ENCODE measurements at regions not wholly inside any gene's neighbourhood (a gene's known extent, or its start where the extent isn't known, plus 50 kb on each side); places are given as distances from the start of the nearest gene placed in this dataset.

DNA sequence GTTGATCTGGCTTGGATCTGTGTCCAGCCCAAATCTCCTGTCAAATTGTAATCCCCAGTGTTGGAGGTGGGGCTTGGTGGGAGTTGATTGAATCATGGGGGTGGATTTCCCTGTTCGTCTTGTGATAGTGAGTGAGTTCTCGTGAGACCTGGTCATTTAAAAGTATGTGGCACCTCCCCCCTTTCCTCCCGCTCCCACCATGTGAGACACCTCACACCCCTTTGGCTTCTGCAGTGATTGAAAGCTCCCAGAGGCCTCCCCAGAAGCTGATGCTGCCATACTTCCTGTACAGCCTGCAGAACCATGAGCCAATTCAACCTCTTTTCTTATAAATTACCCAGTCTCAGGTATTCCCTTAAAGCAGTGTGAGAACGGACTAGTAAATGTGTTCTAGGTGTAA lies 117.3 kb upstream of the PTCH1 start:
- TF ChIP-seq POLR2AphosphoS5 (IDR thresholded peaks at IDR 0.05; ENCODE audit: low read depth), result no peak
- no peak for TF ChIP-seq CTCF (IDR thresholded peaks at IDR 0.05; ENCODE audit: insufficient read depth, low read length)

Measured in HL-60 (cell line).